AML-193 (cell line): ENCODE measurements at regions not wholly inside any gene's neighbourhood (a gene's known extent, or its start where the extent isn't known, plus 50 kb on each side); places are given as distances from the start of the nearest gene placed in this dataset.

ENCODE experiments used
- DNase-seq, 2 experiments: peaks; one replicate each; lab custom pipeline; 2025; lab: John Stamatoyannopoulos, UW

DNA sequence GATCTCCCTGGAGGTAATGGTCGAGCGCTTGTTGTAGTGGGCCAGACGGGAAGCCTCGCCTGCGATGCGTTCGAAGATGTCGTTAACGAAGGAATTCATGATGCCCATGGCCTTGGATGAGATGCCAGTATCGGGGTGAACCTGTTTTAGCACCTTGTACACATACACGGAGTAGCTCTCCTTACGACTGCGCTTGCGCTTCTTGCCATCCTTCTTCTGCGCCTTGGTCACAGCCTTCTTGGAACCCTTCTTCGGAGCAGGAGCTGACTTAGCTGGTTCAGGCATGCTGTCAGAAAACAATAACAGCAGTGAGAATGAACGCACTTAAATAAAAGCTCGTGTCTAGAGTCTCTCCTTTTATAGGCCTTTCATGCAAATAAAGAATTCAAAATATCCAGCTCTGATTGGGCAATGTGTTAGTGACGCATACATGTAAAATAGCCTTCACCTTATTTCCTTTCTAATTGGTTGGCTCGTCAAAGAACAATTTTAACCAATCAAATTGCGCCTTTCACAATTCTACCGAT lies 129.2 kb downstream of the HFE start:
- no peak for DNase-seq

DNA sequence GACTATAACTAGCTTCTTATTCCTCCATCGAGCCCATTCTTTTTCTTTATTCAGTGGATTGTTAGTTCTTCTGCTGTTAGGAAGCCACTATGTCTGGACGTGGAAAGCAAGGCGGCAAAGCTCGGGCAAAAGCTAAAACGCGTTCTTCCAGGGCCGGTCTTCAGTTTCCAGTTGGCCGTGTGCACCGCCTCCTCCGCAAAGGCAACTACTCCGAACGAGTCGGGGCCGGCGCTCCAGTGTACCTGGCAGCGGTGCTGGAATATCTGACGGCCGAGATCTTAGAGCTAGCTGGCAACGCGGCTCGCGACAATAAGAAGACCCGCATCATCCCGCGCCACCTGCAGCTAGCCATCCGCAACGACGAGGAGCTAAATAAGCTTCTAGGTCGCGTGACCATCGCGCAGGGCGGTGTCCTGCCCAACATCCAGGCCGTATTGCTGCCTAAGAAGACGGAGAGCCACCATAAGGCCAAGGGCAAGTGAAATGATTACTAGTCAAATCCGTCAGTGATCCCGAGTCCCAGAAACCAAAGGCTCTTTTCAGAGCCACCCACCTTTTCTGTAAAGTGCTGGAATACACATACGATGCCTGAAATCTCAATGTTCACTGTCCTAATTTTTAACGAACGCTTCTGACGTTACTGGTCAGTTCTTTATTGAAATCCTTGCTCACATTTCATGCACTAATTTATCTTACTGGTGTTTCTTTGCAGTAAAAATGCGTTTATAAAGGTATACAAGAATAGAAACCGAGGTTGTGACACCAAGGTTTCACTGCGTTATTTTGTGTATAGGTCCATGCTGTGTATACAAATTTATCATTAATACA lies 129.9 kb downstream of the HFE start:
- no peak for DNase-seq

DNA sequence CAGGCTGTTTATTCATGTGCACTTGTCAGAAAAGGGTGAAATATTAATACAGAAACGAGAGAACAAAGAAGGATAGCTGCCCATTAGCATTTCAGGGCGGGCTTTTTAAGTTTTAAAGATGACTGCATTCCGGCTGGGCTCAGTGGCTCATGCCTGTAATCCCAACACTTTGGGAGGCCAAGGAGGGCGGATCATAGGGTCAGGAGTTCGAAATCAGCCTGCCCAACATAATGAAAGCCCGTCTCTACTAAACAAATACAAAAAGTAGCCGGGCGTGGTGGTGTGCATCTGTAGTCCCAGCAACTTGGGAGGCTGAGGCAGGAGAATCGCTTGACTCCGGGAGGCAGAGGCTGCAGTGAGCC lies 130.5 kb downstream of the HFE start:
- DNase-seq: no peak

DNA sequence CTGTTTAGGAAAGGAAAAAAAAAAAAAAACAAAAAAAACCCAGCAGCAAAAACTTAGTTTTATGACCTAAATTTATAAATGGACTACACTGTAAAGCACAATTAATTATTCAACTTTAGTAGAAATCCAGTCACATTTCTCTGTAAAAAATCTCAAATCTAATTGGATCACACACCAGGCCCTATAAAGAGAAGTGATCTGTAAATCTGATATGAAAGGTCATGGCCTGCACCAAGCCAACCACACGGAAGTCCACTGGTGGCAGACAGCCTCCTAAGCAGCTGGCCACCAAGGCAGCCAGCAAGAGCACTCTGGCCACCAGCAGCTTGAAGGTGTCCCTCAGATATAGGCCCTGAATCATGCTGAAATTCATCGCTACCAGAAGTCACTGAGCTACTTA lies 131.6 kb downstream of the HFE start:
- no peak for DNase-seq

DNA sequence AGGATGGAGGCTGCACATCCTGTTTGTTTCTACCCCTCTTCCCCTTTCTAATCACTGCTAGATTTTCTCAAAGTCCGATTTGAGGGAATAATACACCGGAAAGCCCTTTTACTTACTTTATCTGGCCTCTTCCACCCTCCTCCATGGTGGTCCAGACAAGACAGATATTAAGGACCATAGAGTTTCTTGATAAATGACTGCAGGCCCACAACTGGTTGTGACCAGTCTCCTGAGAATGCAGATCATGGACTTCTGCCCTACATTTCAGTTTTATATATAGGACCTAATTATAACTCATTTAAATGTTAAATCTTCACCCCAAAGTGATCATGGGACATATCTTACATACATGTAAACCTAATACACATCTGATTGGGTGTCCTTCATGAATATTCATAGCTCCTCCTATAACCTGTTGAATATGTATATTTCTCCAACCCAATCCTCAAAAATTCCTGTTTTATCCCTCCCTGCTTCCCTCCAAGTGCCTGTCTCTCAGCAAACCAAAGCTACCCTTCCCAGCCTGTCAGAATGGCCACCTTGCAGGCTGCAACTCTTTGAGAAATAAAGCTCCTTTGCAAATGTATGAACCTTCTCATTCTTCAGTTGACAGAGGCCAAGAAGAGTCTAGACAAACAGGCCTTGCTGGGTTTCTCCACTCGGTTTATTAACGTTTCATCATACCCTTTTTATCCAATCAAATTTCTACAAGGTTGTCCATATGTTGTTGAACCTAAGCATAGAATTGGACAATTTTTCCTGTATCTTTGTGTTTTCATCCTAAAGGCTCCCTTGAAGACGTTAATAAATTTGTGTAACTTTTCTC lies 133.1 kb downstream of the HFE start:
- no peak for DNase-seq

DNA sequence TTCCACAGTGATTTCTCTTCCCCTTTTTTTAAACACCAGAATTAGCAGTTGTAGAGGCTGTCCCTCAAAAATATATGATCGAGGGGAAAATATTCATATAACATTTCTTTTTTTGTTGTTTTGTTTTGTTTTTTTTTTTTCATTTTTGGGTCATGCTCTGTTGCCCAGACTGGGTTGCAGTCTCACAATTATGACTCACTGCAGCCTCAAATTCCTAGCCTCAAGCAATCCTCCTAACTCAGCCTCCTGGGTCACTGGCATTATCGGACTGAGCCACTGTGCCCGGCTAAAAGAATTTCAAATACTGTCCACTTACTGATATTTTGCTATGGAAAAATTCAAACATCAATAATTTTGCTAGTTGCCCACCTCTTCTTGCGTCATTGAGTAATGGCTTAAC lies 134.0 kb downstream of the HFE start:
- no peak for DNase-seq

DNA sequence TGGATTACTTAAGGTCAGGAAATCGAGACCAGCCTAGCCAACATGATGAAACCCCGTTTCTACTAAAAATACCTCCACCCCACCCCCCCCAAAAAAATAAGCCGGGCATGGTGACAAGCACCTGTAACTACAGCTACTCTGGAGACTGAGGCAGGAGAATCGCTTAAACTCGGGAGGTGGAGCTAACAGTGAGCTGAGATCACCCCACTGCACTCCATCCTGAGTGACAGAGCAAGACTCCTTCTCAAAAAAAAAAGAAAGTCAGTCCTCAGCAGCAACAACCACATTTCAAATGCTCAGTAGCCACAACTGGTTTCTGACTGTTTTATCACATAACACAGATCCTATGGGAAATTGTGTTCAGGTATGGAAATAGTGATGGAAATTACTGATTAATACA lies 135.3 kb downstream of the HFE start:
- DNase-seq: no peak

DNA sequence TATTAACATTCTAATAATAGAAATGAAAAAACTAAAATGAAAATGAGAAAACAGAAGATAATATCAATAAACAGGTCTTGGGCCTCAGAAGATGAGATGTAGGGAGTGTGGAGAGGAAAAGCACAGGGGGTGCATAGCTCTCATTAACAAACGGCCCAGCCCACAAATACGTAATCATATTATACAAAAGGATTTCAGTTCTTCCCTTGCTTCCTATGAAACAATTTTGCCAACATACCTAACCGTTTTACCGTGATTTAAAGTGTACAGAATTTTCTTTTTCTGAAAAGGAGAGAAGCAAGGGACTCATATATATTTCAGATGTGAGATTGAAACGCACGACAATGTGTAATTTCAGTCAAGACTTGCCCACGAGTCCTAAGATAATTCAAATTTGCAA lies 136.0 kb downstream of the HFE start:
- no peak for DNase-seq

DNA sequence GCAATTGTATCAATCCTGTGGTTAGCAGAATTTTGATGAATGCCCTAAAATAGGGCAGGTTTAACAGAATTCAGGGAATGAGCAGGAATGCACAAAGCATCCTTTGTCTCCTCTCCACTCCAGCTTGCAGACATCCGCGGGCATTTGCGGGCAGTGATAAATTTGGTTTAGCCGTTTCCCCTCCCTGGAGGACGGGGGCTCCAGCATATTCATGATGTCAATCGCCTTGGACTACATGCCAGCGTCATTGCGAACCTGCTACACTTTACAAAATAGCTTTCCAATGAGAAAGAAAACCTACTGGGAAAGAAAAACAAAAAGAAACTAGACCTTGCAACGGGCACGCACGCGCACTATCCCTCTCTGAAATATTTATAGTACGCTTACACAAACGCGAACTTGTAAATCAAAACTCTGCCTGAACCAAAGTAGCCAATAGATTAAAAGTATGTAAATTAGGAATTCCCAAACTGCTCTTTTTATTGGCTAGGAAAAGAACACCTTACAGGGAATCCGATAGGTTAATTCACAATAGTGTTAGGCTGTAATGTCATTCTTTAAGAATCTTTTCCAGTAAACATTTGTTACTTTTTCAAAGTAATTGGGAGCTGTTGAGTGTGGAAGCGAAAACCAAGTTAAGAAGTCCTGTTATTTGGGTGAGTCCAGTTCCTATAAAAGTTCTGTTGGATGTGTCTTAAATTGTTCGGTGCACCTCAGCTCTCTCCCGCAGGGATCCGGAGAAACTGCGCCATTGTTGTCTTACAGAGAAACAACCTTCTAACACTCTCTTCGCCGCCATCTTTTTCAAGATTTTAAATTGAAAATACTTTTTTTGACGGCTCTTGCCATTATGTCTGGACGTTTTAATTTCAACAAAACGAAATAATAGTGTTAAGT lies 136.7 kb downstream of the HFE start:
- DNase-seq: no peak

DNA sequence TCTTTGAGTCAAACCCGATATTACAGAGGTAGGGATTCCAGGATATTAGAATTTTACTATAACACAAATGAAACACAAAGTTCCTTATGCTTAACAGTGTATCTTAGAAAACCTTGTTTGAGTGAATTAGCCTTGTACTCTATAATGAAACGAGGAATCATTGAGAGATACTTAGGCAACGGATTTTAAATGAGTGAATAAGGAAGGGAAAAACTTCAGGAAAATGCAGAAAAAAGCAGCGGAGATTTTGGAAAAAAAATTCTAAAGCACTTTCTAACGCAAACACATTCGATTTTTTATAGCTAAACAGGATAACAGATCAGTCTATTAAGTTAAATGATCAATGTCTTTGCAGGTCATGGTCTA lies 137.3 kb downstream of the HFE start:
- no peak for DNase-seq

DNA sequence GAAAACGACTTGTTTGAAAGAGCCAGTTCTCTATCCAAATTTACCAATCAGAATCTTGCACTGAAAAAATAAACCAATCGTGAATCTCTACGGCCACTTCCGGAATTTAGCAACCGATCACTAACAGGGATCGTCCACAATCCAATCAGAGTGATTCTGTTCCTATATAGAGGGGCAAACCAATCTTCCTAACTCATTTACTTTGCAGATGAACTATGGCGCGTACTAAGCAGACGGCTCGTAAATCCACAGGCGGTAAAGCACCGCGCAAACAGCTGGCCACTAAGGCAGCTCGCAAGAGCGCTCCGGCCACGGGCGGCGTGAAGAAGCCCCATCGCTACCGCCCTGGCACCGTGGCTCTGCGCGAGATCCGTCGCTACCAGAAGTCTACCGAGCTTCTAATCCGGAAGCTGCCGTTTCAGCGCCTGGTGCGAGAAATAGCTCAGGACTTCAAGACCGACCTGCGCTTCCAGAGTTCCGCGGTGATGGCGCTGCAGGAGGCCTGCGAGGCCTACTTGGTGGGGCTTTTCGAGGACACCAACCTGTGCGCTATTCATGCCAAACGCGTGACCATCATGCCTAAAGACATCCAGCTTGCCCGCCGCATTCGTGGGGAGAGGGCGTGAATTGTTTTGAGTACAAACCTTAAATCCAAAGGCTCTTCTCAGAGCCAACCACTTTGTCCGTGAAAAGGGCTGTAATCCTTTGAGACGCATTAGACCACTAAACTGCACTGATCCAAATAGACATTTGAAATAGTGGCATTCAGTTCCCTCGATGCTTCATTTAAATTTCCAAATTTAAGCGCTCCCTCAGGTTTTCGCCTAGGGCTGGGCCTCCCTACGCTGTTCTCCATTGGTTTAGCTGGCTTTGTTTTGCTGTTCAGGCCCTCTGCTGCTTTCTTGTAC lies 138.0 kb downstream of the HFE start:
- no peak for DNase-seq

DNA sequence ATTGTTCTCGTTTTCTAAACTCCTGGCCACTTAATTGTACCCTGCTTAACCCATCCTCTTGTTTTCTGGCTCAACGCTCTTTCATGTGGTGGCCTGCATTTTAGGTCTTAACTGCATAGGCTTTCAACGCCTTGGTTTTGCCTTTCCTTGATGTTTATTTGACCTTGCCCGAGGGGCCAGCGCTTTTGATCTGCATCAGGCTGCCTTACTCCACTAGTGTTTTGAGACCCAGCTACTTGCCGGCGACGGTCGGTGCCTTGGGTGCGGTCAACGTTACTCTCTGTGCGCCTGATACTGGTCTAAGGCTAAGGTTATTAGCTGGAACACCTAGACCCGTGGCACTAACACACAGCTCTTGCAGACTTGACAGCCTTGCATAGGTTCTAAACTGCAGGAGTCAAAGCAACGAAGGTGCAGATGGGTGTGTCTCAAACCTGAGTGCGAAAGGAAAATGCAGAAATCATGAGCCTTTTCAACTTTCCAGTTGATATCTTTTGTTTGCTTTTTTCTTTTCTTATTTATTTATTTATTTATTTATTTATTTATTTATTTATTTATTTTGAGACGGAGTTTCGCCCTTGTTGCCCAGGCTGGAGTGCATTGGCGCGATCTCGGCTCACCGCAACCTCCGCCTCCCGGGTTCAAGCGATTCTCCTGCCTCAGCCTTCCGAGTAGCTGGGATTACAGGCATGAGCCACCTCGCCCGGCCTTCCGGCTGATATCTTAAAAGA lies 138.8 kb downstream of the HFE start:
- DNase-seq: no peak

DNA sequence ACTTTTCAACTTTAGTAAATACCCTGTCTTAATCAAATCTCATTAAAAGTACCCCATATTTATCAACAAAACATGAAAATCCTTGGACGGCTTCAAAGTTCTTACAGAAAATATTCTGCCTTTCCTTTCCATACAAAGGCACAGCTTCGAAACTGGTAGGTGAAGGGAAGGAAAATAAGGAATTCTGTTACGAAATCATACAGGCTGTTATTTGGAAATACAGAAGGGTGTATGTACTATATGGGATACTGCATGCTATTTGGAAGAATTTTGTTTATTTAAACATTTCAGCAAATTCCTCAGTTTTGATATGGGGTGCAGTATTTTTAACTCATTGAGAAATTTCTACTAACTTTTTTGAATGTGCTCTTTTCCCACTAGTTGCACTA lies 138.4 kb upstream of the BTN3A2 start:
- DNase-seq: no peak

DNA sequence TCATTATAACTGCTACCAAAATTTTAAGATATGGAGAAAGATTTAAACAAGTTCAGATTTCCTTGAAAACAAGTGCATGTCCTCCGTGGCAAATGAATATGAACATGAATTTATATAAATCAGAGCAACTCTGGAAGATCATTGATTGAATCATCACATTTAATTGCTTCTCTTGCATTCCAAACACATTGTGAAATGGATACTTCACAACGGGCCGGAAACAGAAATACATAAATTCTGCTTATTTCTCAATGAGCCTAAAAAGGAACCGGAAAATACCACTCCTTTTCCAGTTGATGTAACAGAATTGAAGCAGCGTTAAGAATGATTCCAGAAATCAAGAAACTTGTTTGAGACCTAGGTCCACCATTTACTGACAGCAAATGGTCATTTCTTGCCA lies 134.6 kb upstream of the BTN3A2 start:
- no peak for DNase-seq

DNA sequence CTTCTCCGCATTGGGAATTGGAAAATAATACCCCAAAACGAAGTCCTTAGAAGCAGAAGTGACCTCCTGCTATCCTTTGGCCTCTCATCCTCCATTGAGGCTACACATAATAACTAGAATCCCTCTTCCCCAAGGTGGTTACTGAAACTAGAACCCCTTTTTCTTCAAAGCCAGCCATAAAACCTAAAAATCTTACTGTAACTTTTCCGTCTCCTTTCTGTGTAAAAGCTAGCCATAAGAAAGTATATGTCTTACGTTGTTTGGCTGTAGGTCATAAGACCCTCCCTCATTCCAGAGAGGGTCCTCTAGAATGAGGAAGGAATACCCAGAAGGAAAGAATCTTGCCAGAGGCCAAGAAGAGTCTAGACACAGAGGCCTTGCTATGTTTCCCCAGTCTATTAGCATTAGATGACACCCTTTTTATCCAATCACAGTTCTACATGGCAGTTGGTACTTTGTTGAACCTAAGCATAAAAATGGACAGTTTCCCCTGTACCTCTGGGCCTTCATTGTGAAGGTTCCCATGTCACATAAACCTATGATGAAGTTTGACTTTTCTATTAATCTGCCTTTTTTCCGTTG lies 133.9 kb upstream of the BTN3A2 start:
- DNase-seq: no peak

DNA sequence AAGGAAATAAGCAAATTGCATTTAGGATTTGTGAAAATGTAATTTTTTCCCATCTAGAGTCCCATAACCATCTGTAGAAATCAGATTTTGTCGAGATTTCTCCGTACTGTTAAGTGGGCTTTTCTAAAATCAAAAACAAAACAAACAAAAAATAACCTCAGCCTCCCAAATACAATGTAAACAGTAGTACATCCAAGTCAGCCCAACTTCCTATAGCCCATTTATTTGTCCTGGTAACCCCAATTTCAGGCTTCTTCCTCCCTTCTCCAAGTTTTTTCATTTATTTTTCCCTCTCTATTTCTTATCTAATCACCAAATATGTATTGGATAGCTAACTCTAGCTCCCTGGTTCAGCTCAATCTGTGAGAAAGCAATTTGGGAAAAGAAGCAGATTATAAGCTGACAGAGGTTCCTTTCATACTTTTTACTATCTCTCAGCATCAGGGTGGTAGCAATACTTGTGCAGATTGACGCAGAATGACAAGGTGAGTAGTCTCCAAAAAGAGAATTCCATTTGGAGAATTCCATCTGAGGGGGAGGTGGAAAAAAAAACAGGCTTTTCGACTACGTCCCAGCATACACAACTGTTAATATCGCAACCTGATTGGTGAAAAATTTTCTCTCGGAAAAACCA lies 132.6 kb upstream of the BTN3A2 start:
- no peak for DNase-seq

DNA sequence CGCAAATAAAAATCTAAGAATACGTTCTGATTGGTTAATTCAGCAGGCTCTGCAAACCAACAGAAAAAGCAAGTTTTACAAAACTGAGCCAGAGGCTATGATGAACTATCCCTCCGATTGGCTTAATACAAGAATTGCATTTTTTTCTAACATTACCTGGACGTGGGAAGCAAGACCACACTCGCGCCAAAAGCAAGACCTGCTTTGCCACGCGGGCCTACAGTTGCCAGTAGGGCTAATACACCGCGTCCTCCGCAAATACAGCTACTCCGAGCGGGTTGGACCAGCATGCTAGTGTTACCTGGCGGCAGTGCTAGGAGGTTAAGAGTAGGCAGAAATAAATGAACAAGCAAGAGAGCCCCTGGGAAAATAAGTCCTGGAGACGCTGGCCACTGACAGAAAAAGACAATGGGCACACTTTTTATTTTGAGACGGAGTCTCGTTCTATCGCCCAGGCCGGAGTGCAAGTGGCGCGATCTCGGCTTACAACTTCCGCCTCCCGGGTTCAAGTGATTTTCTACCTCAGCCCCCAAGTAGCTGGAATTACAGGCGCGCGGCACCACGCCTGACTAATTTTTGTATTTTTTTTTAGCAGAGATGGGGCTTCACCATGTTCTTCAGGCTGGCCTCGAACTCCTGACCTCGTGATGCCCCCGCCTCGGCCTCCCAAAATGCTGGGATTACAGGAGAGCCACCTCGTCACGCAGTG lies 131.9 kb upstream of the BTN3A2 start:
- no peak for DNase-seq

DNA sequence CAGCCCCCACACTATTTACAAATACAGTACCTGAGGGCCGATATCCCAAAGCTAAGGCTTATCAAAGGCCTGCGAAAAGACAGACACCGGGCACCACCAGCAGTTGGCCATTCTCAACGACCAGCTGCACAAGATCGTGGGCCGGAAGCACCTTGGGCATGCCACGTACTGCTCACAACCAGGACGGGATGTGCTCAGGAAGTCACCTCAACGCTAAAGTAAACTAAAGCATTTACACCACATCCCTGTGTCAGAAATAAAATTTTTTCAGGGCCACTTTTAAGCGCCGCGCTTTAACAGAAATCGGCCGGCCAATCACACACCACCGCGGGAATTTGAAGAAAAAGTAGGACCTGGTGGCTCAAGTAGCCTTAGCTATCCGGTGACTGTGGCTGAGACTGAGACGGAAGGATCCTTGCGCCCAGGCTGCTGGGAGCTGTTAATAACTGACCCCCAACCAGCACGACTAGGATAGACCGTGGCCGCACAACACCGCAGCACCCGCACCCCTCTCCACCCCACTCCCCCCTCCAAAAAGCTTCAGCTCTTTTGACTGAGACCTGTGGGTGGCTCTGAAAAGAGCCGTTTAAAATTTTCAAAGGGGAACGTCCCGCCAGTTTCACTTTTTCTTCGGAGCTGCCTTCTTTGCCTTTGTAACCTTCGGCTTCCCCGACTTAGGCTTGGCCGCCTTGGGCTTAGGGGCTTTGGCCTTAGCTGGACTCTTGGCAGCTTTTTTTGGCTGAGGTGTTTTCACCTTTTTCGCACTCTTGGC lies 131.2 kb upstream of the BTN3A2 start:
- DNase-seq: no peak
